NCI-H1105 (cell line): ENCODE measurements at regions not wholly inside any gene's neighbourhood (a gene's known extent, or its start where the extent isn't known, plus 50 kb on each side); places are given as distances from the start of the nearest gene placed in this dataset.
"Not testable (repeated sequence)": the region's sequence is repeated elsewhere in the genome, so short reads cannot be mapped to it uniquely, and the experiment has no call there.

Source experiments
- DNase-seq: peaks from one replicate; lab custom pipeline; 2025; lab: John Stamatoyannopoulos, UW

- no peak for DNase-seq
These were observed 246.7 kb upstream of the G2E3 start for GRCh38 chr14:30312214-30312613.

GRCh38 chr14:30317729-30318128, 241.2 kb upstream of the G2E3 start:
- no peak for DNase-seq

- DNase-seq = no peak
These were observed 236.1 kb upstream of the G2E3 start for GRCh38 chr14:30322819-30323218.

GRCh38 chr14:30330033-30330432, 228.9 kb upstream of the G2E3 start:
- no peak for DNase-seq

DNA sequence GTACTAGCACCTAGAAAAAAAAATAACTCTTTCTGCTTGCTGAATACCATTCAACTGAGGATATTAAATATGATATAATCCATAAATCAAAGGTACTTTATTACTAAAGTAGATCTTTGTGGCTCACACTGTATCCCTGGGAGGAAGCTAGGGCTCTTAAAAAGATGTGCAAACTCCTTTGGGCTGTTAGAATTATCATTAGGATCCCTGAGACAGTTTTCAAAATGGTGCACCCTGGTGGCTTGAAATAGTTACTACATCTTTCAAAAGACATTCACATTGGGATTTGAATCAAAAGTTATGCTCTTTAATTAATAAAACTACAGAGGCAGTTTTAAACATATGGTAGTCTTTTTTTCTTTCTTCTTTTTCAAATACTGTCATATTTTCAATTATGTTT, 228.5 kb upstream of the G2E3 start:
- DNase-seq = no peak

GRCh38 chr14:30331030-30331429, 227.9 kb upstream of the G2E3 start:
- no peak for DNase-seq

DNA sequence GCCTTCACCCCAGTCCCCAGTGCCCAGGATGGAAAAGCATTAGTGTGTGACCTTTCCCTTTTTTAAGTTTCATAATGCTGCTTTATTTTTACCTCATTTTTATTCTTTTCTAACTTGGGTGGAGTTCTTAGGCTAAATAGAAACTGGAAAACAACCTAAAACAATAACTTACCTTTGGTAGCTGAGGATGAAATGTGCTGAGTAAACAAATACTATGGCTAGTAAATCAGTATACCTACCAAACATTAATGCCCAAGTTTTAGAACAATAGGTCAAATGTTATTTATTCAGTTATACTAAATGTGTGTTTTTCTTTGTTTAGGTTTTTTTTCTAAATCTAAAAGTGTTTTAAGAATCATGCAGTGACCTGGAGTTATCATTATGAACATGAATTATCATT, 226.6 kb upstream of the G2E3 start:
- DNase-seq = no peak

GRCh38 chr14:30333934-30334333, 225.0 kb upstream of the G2E3 start:
- no peak for DNase-seq

DNA sequence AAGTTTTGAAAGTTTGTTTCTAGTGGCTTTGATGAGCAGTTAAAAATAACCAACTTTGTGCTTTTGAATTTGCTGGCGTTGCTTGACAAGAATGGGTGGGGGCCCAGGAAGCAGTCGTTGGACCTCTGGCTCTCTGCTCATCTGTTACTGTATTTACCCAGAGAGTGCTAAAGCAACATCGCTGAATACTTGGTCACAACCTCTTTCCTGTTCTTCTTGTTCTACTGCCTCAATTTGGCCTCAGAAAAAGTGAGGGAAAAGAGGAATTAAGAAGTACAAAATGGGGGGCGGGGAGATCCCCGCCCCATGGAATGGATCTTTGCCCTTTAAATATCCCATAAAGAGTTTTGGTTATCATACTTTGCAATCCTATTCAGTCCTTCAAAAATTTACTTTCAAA, 221.5 kb upstream of the G2E3 start:
- no peak for DNase-seq

DNA sequence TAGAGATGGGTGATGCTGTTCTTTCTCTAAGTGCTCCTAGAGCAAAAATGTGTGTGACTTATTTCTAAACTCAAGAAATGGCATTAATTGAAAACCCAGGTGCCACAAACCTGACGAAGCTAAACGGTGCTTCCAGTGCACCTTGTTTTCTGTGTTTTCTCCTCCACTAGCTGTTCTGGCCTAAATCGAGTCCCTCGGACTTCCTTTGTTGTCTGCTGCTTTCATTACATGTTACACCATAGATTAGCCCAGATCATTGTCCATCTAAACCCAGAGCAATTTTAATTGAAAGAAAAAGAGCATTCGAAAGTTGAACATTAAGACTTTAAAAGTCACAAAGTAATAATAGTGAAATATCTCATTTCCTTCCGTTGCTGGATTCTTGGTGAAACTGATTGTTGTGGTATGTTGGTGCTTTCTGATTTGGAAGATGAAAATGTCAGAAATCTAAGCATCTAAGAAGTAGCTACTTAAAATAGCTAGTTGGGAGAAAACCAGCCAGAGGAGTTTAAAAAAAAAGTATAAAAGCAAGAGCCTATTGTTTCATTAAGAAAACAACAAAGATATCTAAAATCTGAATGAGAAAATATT, 219.6 kb upstream of the G2E3 start:
- DNase-seq = no peak

DNA sequence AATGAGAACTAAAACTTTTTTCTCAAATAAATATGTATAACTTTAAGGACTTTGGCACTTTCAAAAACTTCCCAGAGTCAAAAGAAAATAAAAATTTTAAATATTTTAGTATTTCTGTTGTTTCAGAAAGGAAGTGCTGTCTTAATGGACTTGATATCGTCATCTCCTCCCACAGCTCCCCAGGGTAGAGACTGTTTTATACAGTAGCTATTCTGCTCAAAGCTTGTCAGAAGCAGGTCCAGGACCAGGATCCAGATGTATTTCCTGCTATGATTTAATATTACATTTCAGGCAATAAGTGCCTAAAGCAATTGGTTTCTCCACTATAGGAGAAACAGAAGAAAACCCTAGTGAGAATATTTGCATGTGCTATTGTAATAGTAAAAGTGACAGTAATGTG, 218.5 kb upstream of the G2E3 start:
- DNase-seq = no peak

- DNase-seq = no peak
These were observed 213.4 kb upstream of the G2E3 start for GRCh38 chr14:30345511-30345910.

DNA sequence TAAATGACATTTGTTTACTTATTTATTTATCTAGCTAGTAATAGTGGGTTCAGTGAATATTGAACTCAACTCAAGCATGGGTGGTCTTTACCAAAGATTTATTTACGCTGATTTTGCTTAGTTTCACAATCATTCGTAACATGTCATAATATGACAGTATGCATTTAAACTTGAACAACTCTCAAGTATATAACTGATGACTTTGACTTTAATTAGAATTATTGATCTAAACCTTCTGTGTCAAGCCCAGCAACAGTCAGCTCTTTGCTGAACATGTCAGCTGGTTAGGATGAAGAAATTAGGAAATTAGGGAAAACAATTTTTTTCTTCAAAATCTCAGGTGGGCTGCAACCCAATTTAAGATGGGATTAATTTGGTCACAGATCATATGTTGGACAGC, 210.5 kb upstream of the G2E3 start:
- DNase-seq = no peak

- no peak for DNase-seq
These were observed 209.4 kb upstream of the G2E3 start for GRCh38 chr14:30349520-30349919.

- no peak for DNase-seq
These were observed 204.5 kb upstream of the G2E3 start for GRCh38 chr14:30354439-30354838.

DNA sequence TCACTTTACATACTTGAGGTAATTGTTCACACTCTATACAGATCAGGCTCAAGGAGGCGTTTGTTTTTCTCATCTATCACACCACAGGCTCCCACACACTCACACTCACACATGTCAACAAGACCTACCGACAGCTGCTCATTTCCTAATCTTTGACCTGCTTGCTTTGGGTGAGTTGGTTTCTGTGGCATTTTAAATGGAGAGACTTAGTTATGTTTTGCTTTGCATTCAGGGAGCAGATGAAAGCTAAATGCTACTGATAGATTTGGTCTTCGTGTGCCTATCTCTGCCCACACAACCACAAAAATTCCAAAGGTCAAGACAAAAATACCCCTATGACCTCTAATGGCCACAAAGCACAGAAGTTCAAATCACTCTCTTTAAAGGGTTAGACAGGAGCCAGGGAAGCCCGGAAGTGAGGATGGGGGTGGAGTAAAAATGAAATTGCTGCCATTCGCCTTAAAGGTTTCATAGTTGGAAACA, 203.5 kb upstream of the G2E3 start:
- DNase-seq = no peak

DNA sequence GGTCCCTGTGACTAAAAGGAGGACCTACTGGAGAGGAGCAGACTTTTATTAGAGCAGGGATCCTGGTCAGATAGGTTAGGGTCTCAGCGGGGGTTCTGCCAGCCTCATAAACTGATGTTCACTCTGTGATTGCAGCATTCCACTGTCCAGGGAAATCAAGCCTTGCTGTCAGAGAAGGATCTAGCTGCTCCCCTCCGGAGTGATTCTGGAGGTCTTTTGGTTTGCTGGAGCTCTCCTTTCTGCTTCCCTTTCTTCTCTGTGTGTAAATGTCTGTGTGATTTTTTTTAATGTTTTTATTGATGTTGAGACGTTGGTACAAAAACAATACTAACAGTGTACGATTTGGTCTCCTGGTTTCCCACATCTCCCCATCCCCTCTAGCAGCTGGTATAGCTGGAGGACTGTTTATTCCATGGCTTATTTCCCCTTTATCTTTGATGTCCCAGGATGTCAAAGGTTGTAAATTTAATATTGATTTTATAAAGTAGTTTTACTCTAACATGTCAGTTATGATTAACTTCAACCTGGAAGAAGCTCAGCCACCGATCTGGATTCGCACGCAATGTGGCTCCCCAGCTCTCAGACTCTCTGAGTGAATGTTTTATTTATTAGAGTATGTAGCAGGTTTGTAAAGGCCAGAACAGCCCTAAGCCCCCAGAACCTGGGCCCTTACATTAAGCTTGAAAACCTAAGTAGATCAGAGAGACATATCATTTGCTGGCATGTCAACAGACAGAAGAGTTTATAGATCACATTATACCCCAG, 202.3 kb upstream of the G2E3 start:
- DNase-seq = no peak

- no peak for DNase-seq
These were observed 201.2 kb upstream of the G2E3 start for GRCh38 chr14:30357791-30358190.

DNA sequence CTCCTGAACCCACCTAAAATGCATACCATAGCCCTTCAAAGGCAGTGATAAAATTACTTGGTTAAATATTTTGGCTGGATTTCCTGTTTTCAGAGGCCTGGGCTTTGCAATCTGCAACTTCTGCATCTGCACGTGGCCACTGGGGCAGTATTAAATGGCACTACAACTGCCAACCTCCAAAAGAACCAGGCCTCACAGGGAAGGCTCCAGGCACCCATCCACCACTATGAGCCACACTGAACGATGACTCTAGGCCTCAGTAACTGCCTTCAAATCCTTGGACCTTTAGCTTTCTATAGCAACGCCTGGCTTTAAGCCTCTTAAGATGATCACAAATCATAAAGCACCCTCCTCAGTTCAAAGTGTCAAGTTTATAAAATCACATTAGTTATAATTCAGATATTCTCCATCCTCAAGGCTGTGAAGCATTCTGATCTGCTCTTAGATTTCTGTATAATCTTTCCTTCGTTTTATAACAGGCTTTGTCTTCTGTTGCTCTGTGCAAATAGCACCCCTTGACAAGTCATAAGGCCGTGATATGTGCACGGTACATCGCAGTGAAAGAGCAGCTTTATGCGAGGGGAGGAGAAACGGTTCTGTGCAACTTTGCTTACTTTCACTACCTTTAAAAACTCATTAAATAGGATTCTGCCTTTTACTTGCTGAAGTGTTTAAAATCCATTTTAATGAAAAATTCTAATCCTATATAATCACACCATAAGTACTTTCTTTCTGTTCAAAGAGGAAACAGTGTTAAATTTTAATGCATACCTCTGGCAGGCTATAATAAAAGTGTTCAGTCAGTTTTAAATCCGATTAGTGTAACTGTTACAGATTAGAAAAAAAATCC, 196.4 kb upstream of the G2E3 start:
- no peak for DNase-seq

DNA sequence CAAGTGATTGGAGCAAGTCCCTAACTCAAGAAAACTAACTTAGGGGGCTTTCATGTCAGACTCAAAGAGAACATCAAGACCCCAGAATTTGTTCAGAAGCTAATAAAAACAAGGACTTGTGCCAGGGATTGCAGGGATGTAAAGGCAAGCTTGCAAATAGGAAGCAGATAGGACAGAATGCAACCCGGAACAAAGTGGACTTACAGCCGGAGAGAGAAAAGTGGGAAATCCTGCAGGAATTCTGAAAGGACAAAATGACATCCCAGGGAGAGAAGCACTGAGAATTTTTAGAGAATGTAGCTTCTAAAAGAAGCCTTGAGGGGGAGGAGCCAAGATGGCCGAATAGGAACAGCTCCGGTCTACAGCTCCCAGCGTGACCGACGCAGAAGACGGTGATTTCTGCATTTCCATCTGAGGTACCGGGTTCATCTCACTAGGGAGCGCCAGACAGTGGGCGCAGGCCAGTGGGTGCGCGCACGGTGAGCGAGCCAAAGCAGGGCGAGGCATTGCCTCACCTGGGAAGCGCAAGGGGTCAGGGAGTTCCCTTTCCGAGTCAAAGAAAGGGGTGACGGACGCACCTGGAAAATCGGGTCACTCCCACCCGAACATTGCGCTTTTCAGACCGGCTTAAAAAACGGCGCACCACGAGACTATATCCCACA, 195.6 kb upstream of the G2E3 start:
- not testable (repeated sequence) for DNase-seq

GRCh38 chr14:30369502-30370180, 189.3 kb upstream of the G2E3 start:
- DNase-seq = no peak

- no peak for DNase-seq
These were observed 185.9 kb upstream of the G2E3 start for GRCh38 chr14:30373053-30373452.
